ENCODE measurements at regions not wholly inside any gene's neighbourhood (a gene's known extent, or its start where the extent isn't known, plus 50 kb on each side); places are given as distances from the start of the nearest gene placed in this dataset.
"Not testable (repeated sequence)": the region's sequence is repeated elsewhere in the genome, so short reads cannot be mapped to it uniquely, and the experiment has no call there.

DNA sequence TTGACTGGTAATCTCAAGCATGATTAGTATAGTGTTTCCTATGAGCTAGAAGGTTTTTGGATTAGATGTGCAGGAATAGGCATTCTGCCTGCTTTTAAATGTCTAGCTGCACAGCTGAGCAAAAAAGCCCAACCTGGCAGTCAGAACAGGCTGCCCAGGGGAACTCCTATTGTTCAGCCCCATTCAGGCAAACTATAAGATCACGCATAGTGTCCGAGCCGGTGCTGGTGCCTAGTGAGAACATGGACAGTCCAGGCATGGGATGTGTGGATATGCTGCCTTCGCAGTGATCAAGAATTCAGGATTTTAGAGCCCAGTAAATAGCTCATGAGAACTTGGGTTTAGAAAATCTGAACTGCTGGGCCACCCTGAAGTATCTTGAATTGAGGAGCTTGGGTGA, 348.8 kb downstream of the UTRN start:
- Mint-ChIP-seq H3K36me3 (ENCODE audit: low read depth) (no peaks in the 10 kb centered on the region), H3K27me3 (no peaks in the 10 kb centered on the region), H3K27ac (no peak overlapping the region), H3K4me3 (no peak overlapping the region), H3K4me1 (peaks cover 16% of the 10 kb centered on the region)
- no peaks in the 10 kb centered on the region for H3K9me3 ChIP-seq (ENCODE audit: control insufficient read depth, low read length, poor library complexity, severe bottlenecking)
- DNase-seq = no peak
- no peak for ATAC-seq

DNA sequence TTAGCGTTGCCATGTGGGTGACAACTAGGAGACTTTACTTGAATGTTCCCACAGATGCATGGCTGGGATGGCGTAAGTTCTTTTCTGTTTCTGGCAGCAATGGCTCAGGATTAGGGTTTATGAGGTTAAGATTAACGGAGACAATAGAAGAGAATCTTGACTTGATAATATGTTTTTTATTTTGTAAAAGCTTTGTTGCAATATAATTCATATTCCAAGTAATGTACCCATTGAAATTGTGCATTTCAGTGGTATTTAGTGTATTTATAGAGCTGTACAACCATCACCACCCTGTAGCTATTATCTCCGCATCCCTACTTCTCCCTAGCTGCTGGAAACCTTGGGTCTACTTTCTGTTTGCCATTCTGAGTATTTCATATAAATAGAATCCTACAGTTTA, 349.2 kb downstream of the UTRN start:
- no peaks in the 10 kb centered on the region for H3K36me3 Mint-ChIP-seq (ENCODE audit: low read depth)
- H3K4me1 Mint-ChIP-seq = peaks cover 12% of the 10 kb centered on the region
- no peaks in the 10 kb centered on the region for H3K9me3 ChIP-seq (ENCODE audit: control insufficient read depth, low read length, poor library complexity, severe bottlenecking)
- no peak overlapping the region for H3K27ac Mint-ChIP-seq
- no peak overlapping the region for H3K4me3 Mint-ChIP-seq
- H3K27me3 Mint-ChIP-seq = no peaks in the 10 kb centered on the region
- DNase-seq = no peak
- no peak for ATAC-seq

DNA sequence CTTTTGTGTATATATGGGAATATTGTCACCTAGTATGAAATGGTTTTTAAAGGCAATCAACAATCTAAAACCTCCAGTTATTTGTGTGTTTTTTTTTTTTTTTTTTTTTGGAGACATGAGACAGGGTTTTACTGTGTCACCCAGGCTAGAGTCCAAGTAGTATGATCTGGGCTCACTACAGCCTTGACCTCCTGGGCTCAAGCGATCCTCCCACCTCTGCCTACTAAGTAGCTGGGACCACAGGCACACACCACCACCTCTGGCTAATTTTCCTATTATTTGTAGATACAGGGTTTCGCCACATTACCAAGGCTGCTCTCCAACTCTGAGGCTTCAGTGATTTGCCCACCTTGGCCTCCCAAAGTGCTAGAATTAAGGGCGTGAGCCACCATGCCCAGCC, 349.9 kb downstream of the UTRN start:
- no peaks in the 10 kb centered on the region for H3K27me3 Mint-ChIP-seq
- ATAC-seq = no peak
- no peaks in the 10 kb centered on the region for H3K9me3 ChIP-seq (ENCODE audit: control insufficient read depth, low read length, poor library complexity, severe bottlenecking)
- H3K4me1 Mint-ChIP-seq = peaks cover 14% of the 10 kb centered on the region
- no peak for DNase-seq
- H3K4me3 Mint-ChIP-seq = no peak overlapping the region
- H3K36me3 Mint-ChIP-seq (ENCODE audit: low read depth) = peaks cover 3% of the 10 kb centered on the region
- H3K27ac Mint-ChIP-seq = no peak overlapping the region

DNA sequence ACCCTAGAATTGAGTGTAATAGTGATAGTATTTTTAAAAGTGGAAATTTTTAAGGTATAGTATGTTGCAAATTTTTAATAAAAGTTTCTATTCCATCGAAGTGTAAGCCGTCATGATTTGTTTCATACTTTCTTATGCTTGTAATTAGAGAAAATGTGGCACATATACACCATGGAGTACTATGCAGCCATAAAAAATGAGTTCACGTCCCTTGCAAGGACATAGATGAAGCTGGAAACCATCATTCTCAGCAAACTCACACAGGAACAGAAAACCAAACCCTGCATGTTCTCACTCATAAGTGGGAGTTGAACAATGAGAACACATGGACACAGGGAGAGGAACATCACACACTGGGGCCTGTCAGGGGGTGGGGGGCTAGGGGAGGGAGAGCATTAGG, 350.9 kb downstream of the UTRN start:
- not testable (repeated sequence) for H3K27ac Mint-ChIP-seq; H3K4me3 Mint-ChIP-seq; H3K9me3 ChIP-seq (ENCODE audit: control insufficient read depth, low read length, poor library complexity, severe bottlenecking); DNase-seq; H3K27me3 Mint-ChIP-seq; H3K36me3 Mint-ChIP-seq (ENCODE audit: low read depth); H3K4me1 Mint-ChIP-seq; ATAC-seq

DNA sequence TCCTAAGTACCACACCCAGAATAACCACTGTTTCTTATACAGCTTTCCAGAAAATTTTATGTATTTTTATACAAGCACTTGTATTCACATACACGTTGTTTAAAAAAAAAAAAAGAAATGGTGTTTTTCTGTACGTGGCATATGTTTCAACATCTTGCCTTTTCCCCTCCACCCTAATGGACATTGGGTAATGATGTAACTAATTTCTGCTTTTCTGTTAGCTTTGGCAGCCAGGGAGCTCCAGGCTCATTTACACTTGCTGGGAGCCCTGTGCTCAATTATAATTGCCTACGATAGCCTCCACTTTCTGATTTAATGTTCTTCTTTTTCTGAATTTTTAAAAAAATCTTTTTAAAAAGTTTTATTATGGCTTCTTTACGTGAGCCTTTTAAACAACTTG, 352.4 kb downstream of the UTRN start:
- DNase-seq = no peak
- Mint-ChIP-seq H3K27ac (no peak overlapping the region), H3K4me3 (no peak overlapping the region), H3K36me3 (ENCODE audit: low read depth) (peaks cover 3% of the 10 kb centered on the region), H3K27me3 (no peaks in the 10 kb centered on the region), H3K4me1 (peaks cover 11% of the 10 kb centered on the region)
- no peak for ATAC-seq
- H3K9me3 ChIP-seq (ENCODE audit: control insufficient read depth, low read length, poor library complexity, severe bottlenecking) = no peaks in the 10 kb centered on the region

DNA sequence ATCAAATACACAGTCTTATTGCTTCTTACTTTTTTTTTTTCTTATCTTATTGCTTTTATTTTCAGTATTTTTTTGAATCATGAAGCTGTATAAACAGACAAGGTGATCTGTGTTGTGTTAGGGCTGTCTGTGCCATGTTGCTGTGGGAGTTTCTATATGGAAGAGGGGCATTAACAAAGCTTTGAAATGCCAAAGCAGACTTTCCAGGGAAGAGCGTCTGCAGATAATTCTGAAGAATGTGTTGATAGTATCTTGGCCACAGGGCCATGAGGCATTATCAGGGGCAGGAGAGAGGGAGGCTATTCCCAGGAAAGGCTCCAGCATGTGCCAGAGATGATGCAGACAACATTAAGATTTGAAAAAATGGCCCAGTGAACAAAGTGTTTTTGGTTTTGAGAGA, 354.5 kb downstream of the UTRN start:
- peak overlapping the region; percentile 8 for H3K27ac Mint-ChIP-seq
- ATAC-seq = no peak
- H3K4me3 Mint-ChIP-seq = no peak overlapping the region

DNA sequence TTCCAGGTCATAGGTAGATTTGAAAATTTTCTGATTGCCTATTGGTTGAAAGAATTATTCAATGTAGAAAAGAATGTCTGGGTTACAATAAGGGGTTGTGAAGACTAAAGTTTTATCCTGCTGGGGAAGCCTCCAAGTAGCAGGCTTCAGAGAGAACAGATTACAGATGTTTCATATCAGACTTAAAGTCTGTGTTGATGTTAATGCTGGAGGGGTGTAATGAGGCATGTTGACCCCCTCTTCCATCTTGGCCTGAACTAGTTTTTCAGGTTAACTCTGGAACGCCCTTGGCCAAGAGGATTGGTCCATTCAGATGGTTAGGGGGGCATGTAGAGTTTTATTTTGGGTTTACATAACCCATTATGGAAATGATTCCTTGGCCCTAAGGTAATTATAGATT, 356.2 kb downstream of the UTRN start:
- no peaks in the 10 kb centered on the region for H3K9me3 ChIP-seq (ENCODE audit: control insufficient read depth, low read length, poor library complexity, severe bottlenecking)
- Mint-ChIP-seq H3K4me3 (no peak overlapping the region), H3K27ac (no peak overlapping the region), H3K4me1 (peaks cover 16% of the 10 kb centered on the region), H3K27me3 (no peaks in the 10 kb centered on the region), H3K36me3 (ENCODE audit: low read depth) (peaks cover 3% of the 10 kb centered on the region)
- ATAC-seq (no peak), DNase-seq (no peak)

More for the DNA sequence above, 354.5 kb downstream of the UTRN start:
- Mint-ChIP-seq H3K36me3 (ENCODE audit: low read depth) (peaks cover 3% of the 10 kb centered on the region), H3K4me1 (peaks cover 11% of the 10 kb centered on the region), H3K27me3 (no peaks in the 10 kb centered on the region)
- no peaks in the 10 kb centered on the region for H3K9me3 ChIP-seq (ENCODE audit: control insufficient read depth, low read length, poor library complexity, severe bottlenecking)
- DNase-seq = no peak

DNA sequence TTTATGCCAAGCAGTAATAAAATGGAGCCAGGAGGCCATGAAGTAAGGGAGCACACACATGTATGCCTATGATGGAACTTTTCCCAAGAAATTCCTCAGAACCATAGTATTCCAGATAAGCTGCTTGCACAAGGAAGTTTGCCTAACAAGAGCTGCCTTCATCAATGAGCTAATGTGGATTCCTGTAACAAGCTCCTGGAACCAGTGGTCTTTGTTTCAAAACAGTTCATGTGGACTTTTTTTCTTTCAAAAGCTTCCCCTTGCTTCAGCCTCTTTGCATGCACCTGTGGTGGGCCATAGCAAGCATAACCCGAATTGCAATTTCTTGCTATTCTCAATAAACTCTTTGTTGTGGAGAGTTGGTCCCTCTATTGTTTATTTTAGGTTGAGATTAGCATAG, 359.6 kb downstream of the UTRN start:
- no peaks in the 10 kb centered on the region for H3K9me3 ChIP-seq (ENCODE audit: control insufficient read depth, low read length, poor library complexity, severe bottlenecking)
- Mint-ChIP-seq H3K4me1 (peaks cover 13% of the 10 kb centered on the region), H3K36me3 (ENCODE audit: low read depth) (peaks cover 3% of the 10 kb centered on the region), H3K27ac (no peak overlapping the region), H3K4me3 (no peak overlapping the region), H3K27me3 (no peaks in the 10 kb centered on the region)
- DNase-seq = no peak
- no peak for ATAC-seq

DNA sequence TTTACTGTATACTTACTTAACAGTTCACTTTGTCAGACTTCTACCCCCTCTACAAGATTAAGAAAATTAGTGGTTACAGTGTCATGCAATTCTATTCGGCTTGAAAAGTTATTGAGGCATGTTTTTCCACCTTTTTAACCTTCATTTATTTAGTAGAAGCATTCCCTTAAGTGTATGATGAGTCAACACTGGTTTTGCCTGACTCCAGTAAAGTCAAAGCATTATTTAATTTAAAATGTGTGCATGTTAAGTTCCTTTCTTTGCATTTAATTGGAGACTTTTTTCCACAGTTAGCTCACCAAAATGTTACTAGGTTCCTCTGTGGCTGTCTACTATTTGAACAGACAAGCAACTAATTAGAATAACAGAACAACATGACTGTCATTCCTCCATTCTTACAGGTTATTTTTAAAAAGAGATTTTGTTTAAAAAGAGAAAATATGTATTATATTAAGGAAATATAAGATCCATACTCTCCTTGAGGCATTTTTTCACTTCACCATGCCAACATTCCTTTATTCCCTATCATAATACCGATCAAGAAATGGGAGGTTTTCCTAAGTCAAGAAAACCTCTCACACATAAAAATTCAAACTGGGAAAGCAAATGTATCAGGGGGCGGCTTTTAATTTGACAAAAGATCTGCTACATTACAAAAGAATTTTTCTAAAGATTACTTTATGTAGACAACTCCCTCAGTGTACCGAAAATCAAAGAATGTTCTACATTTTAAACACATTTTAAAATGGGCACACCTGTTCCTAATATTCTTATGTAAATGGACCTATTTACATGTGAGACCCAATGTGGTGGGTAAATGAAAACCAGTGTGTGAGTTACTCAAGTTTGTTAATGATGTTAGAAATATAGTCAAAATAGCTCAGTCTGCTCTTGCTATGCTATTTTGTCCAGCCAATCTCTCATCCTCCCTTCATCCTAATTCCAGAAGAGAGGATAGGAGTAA, 361.2 kb downstream of the UTRN start:
- peaks cover 7% of the 10 kb centered on the region for H3K4me1 Mint-ChIP-seq
- H3K27ac Mint-ChIP-seq = peak overlapping the region; percentile 67
- H3K36me3 Mint-ChIP-seq (ENCODE audit: low read depth) = peaks cover 5% of the 10 kb centered on the region
- no peak for ATAC-seq
- no peaks in the 10 kb centered on the region for H3K9me3 ChIP-seq (ENCODE audit: control insufficient read depth, low read length, poor library complexity, severe bottlenecking)
- H3K27me3 Mint-ChIP-seq = no peaks in the 10 kb centered on the region
- no peak overlapping the region for H3K4me3 Mint-ChIP-seq
- DNase-seq = no peak

DNA sequence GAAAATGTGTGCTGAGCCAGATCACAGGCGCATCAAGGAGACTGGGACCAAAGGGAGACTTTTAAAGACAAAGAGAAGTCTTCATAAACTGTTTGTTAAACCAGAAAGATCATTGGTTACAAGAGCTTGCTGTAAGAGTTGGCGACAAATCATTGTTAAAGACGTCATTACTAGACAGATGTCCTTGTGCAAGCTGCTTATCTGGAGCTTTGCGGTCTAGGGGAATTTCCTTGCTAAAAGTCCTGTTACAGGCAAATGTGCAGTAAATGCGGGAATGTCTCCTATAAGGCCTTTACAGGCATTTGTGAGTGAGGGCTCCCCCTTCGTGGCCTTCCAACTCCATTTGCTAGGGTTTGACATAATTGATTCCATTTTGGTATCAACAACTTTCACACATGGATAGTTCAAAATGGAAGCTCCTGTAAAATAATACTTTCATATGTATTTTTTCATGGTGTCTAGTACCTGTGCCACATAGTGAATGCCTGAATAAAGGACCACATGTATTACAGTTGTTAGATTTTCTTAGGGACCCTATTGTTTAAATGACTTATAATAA, 362.4 kb downstream of the UTRN start:
- no peaks in the 10 kb centered on the region for H3K9me3 ChIP-seq (ENCODE audit: control insufficient read depth, low read length, poor library complexity, severe bottlenecking)
- no peak overlapping the region for H3K4me3 Mint-ChIP-seq
- H3K36me3 Mint-ChIP-seq (ENCODE audit: low read depth) = peaks cover 5% of the 10 kb centered on the region
- peaks cover 9% of the 10 kb centered on the region for H3K4me1 Mint-ChIP-seq
- ATAC-seq = no peak
- no peak for DNase-seq
- H3K27me3 Mint-ChIP-seq = no peaks in the 10 kb centered on the region
- peak overlapping the region; percentile 35 for H3K27ac Mint-ChIP-seq

DNA sequence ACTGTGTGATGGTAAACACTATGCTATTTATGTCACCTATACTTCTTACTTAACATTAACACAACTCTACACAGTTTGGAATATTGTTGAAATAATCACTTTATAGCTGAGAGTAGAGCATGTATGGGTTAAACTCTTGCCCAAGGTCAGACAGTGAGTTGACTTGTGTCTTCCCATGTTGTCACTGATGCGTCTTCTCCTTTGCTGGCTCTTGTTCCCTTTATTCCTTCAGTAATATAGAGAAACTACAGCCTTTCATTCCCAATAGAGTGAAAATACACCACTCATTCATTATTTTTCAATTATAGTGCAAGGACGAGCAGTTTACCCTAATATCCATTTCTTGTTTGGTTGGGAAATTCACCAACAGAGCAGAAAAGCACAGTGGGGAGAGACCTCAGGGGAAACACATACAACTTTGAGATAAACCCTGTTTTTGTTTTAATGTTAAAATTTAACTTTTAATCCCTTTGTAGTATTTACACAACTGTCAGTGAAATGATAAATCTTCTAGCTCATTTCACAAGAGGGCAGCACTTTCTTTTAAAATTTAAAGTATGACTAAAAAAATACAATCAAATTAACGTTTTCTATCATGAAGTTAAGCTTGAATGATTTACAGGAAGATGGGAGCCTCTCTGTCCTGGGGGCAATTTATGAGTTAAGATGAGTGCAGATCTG, 363.0 kb downstream of the UTRN start:
- H3K9me3 ChIP-seq (ENCODE audit: control insufficient read depth, low read length, poor library complexity, severe bottlenecking) = no peaks in the 10 kb centered on the region
- Mint-ChIP-seq H3K27ac (peak overlapping the region; percentile 35), H3K4me1 (peaks cover 12% of the 10 kb centered on the region), H3K27me3 (no peaks in the 10 kb centered on the region), H3K4me3 (no peak overlapping the region), H3K36me3 (ENCODE audit: low read depth) (peaks cover 5% of the 10 kb centered on the region)
- ATAC-seq = no peak
- DNase-seq = no peak

DNA sequence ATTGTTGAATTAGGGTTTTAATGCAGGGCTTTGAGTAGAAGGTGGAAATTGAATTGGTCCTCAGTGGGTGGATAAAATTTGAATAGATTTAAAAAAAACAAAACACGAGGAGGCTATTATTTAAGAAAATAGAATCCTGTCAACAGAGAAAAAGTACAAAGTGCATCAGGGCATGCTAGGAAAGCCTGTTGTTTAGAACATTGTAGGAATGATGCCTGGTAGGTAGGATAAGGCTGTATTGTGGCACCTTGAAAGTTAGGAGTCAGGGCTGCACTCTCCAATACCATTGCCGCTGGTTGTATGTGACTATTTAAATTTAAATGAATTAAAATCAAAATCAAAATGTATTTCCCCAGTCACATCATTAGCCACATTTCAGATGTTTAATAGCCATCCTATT, 363.9 kb downstream of the UTRN start:
- Mint-ChIP-seq H3K4me1 (peaks cover 20% of the 10 kb centered on the region), H3K36me3 (ENCODE audit: low read depth) (peaks cover 5% of the 10 kb centered on the region), H3K27ac (no peak overlapping the region), H3K27me3 (no peaks in the 10 kb centered on the region), H3K4me3 (no peak overlapping the region)
- DNase-seq (no peak), ATAC-seq (no peak)
- no peaks in the 10 kb centered on the region for H3K9me3 ChIP-seq (ENCODE audit: control insufficient read depth, low read length, poor library complexity, severe bottlenecking)

DNA sequence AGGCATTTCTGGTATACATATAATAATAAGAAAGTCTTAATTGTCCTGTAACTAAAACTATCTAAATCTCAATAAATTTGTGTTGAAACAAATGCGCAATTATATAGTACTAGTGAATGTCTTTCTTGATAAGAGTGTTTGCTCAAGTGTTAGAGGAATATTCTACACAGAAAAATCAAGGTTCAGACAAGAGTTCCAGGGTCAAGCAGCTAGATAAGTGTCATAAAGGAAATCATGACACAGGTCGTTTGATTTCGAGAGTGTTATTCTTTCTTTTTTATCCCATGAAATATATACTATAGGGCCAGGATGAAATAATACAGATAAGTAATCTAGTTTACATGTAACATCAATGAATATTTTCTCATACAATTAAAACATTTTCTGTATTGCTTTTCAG, 366.1 kb downstream of the UTRN start:
- no peaks in the 10 kb centered on the region for H3K27me3 Mint-ChIP-seq
- H3K27ac Mint-ChIP-seq = no peak overlapping the region
- DNase-seq (no peak), ATAC-seq (no peak)
- H3K4me1 Mint-ChIP-seq = peaks cover 24% of the 10 kb centered on the region
- H3K36me3 Mint-ChIP-seq (ENCODE audit: low read depth) = peaks cover 5% of the 10 kb centered on the region
- no peaks in the 10 kb centered on the region for H3K9me3 ChIP-seq (ENCODE audit: control insufficient read depth, low read length, poor library complexity, severe bottlenecking)
- no peak overlapping the region for H3K4me3 Mint-ChIP-seq

Data from T-helper 17 cell (primary cell).